ENCODE measurements at regions not wholly inside any gene's neighbourhood (a gene's known extent, or its start where the extent isn't known, plus 50 kb on each side); places are given as distances from the start of the nearest gene placed in this dataset.

- peaks cover 0 to 5% (median 3%) of the 10 kb centered on the region in 3 donors for H3K27me3 Mint-ChIP-seq (ENCODE audit: low read depth in 3 of 3)
- H2AFZ ChIP-seq (ENCODE audit: insufficient read depth, low read depth, low read length, poor library complexity, severe bottlenecking) = no peak overlapping the region
- no peaks in the 10 kb centered on the region for H3K36me3 ChIP-seq (replicated peaks in 1 of 2; ENCODE audit: control insufficient read depth in 1 of 2, insufficient read depth in 2 of 2, low read length in 2 of 2)
- no peak overlapping the region for H3K27ac ChIP-seq (ENCODE audit: low read depth in 1 of 2, low read length in 2 of 2)
- no peaks in the 10 kb centered on the region for H3K79me2 ChIP-seq (ENCODE audit: insufficient read depth, low read length)
- no peak for DNase-seq
- TF ChIP-seq, protein P1, sequence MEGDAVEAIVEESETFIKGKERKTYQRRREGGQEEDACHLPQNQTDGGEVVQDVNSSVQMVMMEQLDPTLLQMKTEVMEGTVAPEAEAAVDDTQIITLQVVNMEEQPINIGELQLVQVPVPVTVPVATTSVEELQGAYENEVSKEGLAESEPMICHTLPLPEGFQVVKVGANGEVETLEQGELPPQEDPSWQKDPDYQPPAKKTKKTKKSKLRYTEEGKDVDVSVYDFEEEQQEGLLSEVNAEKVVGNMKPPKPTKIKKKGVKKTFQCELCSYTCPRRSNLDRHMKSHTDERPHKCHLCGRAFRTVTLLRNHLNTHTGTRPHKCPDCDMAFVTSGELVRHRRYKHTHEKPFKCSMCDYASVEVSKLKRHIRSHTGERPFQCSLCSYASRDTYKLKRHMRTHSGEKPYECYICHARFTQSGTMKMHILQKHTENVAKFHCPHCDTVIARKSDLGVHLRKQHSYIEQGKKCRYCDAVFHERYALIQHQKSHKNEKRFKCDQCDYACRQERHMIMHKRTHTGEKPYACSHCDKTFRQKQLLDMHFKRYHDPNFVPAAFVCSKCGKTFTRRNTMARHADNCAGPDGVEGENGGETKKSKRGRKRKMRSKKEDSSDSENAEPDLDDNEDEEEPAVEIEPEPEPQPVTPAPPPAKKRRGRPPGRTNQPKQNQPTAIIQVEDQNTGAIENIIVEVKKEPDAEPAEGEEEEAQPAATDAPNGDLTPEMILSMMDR (IDR thresholded peaks at IDR 0.05) = no peak
- no peaks in the 10 kb centered on the region for H4K20me1 ChIP-seq (ENCODE audit: insufficient read depth, low read length)
- intact Hi-C loops (cut with micrococcal nuclease) = no loop called here
- no peak overlapping the region for H3K9ac ChIP-seq (ENCODE audit: insufficient read depth, low read length, poor library complexity, severe bottlenecking)
- H3K4me1 Mint-ChIP-seq = no peaks in the 10 kb centered on the region
- H3K36me3 Mint-ChIP-seq = no peaks in the 10 kb centered on the region
- H3K27me3 ChIP-seq (ENCODE audit: control insufficient read depth in 2 of 2, insufficient read depth in 2 of 2, low read length in 2 of 2) = no peaks in the 10 kb centered on the region
- H3K4me1 ChIP-seq (ENCODE audit: control insufficient read depth in 1 of 2, insufficient read depth in 2 of 2, low read length in 2 of 2) = no peaks in the 10 kb centered on the region
- H3K9me3 ChIP-seq (replicated peaks in 1 of 2; ENCODE audit: control insufficient read depth in 1 of 2, insufficient read depth in 1 of 2, low read length in 2 of 2) = no peaks in the 10 kb centered on the region
- peaks cover 0 to 8% (median 0%) of the 10 kb centered on the region in 7 donors for H3K9me3 Mint-ChIP-seq
- H3K4me2 ChIP-seq (replicated peaks; ENCODE audit: extremely low read depth, low read length, poor library complexity, severe bottlenecking) = no peak overlapping the region
- WGBS (ENCODE audit: insufficient coverage) = 100% methylated on average over 1 of the region's 5 CpGs
- no peak overlapping the region for H3K27ac Mint-ChIP-seq
- no peak overlapping the region for H3K4me3 Mint-ChIP-seq
- no peak overlapping the region for H3K4me3 ChIP-seq (replicated peaks in 1 of 3; ENCODE audit: low read depth in 2 of 3, low read length in 3 of 3)
These were observed 254.7 kb downstream of the ATG4C start for GRCh38 chr1:63038586-63038985.

DNA sequence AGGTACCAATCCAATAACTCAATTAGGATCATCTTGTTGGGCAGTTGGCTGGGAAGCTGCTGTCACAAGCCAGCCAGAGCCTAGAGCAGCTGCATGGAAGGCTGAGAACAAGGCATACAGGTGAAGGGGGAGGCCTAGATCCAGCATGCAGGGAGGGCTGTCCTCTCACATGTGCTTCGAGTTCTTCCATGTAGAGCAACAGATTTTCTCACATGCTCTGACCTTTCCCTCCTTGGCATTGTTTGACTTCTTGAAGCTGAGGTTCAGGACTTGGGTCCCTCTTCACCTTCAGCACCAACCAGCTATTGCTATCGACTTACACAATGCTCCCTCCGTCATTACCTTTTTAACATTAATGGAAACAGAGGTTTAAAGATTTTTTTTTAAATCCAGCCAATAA lies 257.7 kb downstream of the ATG4C start:
- Mint-ChIP-seq H3K9me3 (peaks cover 0 to 11% (median 3%) of the 10 kb centered on the region in 7 donors), H3K36me3 (no peaks in the 10 kb centered on the region), H3K4me3 (no peak overlapping the region), H3K4me1 (no peaks in the 10 kb centered on the region), H3K27me3 (ENCODE audit: low read depth in 3 of 3) (peaks cover under 1 to 7% (median 3%) of the 10 kb centered on the region in 3 donors), H3K27ac (no peak overlapping the region)
- Histone ChIP-seq H4K20me1 (ENCODE audit: insufficient read depth, low read length) (no peaks in the 10 kb centered on the region), H3K27me3 (ENCODE audit: control insufficient read depth in 2 of 2, insufficient read depth in 2 of 2, low read length in 2 of 2) (no peaks in the 10 kb centered on the region), H3K9me3 (replicated peaks in 1 of 2; ENCODE audit: control insufficient read depth in 1 of 2, insufficient read depth in 1 of 2, low read length in 2 of 2) (no peaks in the 10 kb centered on the region), H3K79me2 (ENCODE audit: insufficient read depth, low read length) (no peaks in the 10 kb centered on the region), H3K36me3 (replicated peaks in 1 of 2; ENCODE audit: control insufficient read depth in 1 of 2, insufficient read depth in 2 of 2, low read length in 2 of 2) (no peaks in the 10 kb centered on the region), H3K9ac (ENCODE audit: insufficient read depth, low read length, poor library complexity, severe bottlenecking) (no peak overlapping the region), H2AFZ (ENCODE audit: insufficient read depth, low read depth, low read length, poor library complexity, severe bottlenecking) (no peak overlapping the region), H3K27ac (ENCODE audit: low read depth in 1 of 2, low read length in 2 of 2) (no peak overlapping the region), H3K4me2 (replicated peaks; ENCODE audit: extremely low read depth, low read length, poor library complexity, severe bottlenecking) (no peak overlapping the region), H3K4me1 (ENCODE audit: control insufficient read depth in 1 of 2, insufficient read depth in 2 of 2, low read length in 2 of 2) (no peaks in the 10 kb centered on the region), H3K4me3 (replicated peaks in 1 of 3; ENCODE audit: low read depth in 2 of 3, low read length in 3 of 3) (no peak overlapping the region)
- TF ChIP-seq, protein P1 (IDR thresholded peaks at IDR 0.05) = no peak
- intact Hi-C loops (cut with micrococcal nuclease) = no loop called here
- DNase-seq = no peak
- WGBS (ENCODE audit: insufficient coverage) = no CpG with 5 or more reads among the region's 3 CpGs

Measured in CD14-positive monocyte (primary cell).